GM20000 (cell line): ENCODE measurements at regions not wholly inside any gene's neighbourhood (a gene's known extent, or its start where the extent isn't known, plus 50 kb on each side); places are given as distances from the start of the nearest gene placed in this dataset.

ENCODE experiments used
- DNase-seq: peaks from one replicate; pipeline ENCODE4 v3.0.0; 2012; ENCODE audit warnings: low spot score
- TF ChIP-seq, protein P1 (sequence below): IDR thresholded peaks from 2 replicates; pipeline ENCODE4 v1.5.1; 2012; ENCODE audit warnings: mild to moderate bottlenecking, control low read depth; ENCODE audit errors: extremely low read depth, missing control alignments

DNA sequence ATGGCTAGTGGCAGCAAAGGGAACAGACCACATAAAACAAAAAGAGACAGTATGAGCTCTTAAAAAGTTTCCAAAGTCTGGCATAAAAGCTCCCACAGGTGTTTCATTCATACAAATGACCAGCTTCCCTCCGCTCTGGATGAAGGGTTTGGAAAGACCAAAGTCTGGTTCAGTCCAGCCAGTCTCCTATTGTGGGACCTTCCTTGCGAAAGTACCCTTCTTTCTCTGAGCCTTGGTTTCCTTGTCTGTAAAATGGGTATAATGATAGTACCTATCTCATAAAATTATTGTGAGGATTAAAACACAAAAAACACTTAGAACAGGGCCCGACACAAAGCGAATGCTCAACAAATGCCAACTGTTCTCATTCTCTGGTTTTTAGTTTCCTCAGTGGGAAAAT is 77.2 kb downstream of the UNC5CL start:
- TF ChIP-seq, protein P1, sequence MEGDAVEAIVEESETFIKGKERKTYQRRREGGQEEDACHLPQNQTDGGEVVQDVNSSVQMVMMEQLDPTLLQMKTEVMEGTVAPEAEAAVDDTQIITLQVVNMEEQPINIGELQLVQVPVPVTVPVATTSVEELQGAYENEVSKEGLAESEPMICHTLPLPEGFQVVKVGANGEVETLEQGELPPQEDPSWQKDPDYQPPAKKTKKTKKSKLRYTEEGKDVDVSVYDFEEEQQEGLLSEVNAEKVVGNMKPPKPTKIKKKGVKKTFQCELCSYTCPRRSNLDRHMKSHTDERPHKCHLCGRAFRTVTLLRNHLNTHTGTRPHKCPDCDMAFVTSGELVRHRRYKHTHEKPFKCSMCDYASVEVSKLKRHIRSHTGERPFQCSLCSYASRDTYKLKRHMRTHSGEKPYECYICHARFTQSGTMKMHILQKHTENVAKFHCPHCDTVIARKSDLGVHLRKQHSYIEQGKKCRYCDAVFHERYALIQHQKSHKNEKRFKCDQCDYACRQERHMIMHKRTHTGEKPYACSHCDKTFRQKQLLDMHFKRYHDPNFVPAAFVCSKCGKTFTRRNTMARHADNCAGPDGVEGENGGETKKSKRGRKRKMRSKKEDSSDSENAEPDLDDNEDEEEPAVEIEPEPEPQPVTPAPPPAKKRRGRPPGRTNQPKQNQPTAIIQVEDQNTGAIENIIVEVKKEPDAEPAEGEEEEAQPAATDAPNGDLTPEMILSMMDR = no peak
- no peak for DNase-seq

DNA sequence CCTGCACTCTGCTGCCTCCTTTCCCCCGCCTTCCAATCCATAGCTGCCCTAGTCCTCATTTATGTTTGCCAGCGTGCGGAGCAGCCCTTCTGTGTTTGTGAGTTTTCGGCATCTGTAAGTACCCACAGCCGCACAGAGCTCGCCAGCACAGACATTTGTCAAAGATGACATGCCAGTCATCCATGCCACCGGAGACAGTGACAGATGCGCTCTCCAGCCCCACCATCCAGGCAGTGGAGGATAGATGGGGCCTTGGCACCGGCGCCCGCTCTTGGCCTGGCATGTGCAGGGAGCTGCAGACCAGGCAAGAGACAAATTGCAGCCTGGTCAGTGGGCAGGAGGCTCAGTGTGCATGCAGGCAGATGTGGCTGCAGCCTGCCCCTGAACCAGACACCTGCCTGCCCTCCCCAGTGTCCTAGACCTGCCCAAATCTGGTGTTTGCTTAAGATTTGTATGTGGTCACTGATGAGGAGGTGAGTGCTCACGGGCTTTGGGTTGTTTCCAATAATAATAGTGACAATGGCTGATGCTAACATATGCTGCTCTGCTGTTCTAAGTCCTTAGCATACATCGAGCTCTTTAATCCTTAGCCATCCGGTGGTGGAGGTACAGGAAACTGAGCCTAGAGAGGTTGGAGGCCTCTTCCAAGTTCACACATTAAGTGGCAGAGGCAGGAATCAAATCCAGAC is 78.1 kb downstream of the UNC5CL start:
- no peak for DNase-seq
- TF ChIP-seq, protein P1 = no peak

DNA sequence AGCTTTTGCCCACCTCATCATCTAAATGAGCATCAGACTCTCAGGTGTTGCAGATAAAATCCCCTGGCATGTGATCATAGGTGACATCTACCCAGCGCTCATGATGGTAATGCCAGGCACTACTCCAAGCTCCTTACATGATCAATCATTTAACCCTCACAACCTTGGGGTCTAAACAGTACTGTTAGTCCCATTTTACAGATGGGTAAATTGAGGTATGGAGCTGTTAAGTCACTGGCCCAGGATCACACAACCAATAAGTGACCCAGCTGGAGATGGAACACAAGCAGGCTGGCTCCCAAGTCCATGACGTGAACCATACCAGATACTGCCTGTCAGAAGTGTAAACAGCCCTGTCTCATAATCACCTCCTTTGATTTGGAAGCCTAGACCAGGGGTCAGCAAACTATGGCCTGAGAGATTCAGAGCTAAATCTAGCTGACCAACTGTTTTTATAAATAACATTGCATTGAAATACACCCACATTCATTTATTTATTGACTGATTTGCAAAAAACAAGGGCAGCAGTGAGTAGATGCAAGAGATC is 79.2 kb downstream of the UNC5CL start:
- DNase-seq = no peak
- TF ChIP-seq, protein P1 = no peak

DNA sequence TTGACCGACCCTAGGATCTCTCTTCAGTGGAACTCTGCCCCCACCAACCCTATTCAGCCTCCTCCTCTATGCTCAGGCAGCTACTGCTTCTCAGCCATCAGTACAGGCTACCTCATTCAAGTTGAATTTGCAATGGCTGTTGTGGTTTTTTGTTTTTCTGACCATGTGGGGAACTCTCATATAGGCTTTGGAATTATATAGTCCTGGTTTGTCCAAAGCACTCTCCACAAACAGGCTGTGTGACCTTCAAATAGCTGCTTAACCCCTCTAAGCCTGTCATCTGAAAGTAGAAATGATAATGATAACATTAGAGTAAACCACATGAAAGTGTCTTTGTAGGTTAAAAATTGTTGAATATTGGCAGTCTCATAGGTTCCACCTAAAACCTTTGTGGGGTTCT is 80.3 kb downstream of the UNC5CL start:
- DNase-seq = no peak
- TF ChIP-seq, protein P1 = no peak

DNA sequence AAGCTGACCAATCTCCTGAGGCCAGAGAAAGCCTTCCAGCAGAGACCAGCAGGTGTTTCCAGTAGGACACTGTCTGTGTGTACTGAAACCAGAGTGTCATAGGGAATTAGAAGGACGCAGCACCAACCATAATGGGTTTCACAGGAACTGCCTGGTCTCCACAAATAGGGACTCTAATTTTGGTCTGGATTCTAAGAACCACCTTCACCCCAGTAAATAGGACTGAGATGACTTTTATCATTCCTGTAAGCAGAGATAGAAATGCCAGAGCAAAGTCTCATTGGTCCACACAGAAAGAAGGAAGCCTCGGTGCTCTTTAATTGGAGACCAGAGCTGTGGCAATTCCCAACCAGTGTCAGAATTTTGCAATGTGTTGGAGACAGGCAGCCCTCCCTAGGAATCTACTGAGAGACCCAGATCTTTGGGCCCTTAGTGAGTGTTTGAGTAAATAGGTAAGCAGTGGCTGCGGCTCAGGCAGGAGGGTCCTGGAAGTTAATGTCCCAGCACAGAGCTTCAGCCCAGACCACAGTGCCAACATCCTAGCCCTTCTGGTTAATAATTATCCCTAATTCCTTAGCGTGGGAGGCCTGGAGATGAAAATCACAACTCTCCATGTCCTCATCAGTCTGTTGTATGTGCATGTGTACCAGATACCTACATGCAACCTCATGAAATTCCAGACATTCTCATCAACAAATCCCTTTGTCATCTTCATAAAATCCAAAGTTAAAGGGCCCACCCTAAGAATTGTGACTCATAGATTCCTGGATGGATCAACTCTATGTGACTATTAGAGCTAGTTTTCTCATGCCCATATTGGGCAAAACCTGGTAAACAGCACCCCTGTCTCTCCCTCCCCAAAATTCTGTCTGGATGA is 81.2 kb downstream of the UNC5CL start:
- TF ChIP-seq, protein P1 = no peak
- DNase-seq = no peak

DNA sequence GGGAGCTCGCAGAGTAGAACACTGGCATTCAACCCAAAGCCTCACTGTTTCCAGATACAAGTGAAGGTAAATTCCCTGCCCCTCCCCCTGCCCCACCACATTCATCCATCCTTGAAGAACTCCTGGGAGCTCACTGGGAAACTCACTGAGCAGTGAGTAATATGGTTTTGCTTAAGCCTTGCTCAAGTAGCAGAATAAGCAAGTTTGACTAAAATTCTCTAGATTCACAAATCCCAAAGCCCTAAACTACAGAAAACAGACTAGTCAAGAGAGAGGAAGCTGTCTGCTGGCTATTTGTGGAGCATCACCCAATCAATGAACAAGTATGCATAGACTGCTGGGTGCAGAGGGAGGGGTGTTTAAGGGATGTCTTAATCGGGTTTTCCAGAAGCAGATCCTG is 82.1 kb downstream of the UNC5CL start:
- TF ChIP-seq, protein P1 = no peak
- DNase-seq = no peak

DNA sequence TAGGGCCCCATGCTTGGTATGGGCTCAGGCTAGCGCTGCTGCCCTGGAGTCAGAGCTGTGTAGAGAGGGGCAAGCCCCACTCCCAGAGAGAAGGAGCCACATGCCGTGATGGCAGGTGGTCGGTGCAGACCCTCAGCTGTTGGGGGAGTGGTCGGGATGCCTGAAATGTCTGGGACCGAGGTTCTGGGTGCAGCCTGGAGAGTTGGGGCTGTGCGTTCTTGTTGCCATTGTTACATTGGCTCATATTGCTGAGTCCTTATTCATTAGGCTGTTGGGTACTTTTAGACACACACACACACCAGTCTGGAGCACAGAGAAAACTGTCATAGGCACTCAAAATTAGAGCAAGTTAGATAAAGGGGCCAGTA is 83.9 kb downstream of the UNC5CL start:
- no peak for DNase-seq
- TF ChIP-seq, protein P1 = no peak
